ENCODE measurements at regions not wholly inside any gene's neighbourhood (a gene's known extent, or its start where the extent isn't known, plus 50 kb on each side); places are given as distances from the start of the nearest gene placed in this dataset.

DNA sequence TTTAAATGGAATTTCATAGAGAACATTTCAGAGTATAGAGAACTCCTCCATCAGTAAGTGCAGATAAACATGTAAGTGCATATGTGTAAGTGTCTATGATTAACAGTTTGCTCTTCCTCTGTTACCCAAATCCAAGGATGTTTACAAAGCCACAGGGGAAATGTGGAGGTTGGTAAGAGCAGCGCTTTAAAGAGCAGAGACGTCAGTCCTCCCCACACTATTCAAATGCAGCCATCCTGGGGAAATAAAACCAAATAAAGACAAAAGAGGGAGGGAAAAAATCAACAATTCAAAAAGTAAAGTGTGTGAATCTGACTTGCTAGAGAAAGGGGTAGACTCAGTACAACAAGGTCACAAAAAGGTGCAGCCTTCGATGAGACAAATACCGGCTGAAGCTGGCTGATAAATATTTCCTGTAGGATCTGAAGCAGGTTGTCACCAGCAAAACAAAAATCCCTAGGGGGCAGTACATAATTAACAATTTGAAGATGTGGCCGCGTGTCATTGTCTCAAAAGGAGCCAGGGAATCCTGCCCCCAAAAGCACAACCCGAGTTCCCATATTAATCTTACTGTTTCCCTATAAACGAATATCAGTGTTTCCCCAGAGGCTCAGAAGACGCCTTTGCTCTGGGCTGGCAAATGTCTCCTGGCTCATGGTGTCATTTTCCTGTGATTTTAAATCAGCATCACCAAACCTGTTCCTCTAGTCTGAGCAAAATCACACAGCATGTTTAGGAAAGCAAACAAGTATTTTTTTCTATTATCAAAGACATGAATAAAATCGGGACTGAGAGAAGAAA, 216.5 kb downstream of the CDCA7 start:
- TF ChIP-seq, protein P1, sequence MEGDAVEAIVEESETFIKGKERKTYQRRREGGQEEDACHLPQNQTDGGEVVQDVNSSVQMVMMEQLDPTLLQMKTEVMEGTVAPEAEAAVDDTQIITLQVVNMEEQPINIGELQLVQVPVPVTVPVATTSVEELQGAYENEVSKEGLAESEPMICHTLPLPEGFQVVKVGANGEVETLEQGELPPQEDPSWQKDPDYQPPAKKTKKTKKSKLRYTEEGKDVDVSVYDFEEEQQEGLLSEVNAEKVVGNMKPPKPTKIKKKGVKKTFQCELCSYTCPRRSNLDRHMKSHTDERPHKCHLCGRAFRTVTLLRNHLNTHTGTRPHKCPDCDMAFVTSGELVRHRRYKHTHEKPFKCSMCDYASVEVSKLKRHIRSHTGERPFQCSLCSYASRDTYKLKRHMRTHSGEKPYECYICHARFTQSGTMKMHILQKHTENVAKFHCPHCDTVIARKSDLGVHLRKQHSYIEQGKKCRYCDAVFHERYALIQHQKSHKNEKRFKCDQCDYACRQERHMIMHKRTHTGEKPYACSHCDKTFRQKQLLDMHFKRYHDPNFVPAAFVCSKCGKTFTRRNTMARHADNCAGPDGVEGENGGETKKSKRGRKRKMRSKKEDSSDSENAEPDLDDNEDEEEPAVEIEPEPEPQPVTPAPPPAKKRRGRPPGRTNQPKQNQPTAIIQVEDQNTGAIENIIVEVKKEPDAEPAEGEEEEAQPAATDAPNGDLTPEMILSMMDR (IDR thresholded peaks at IDR 0.05), result peak in 2 of 4 experiments; percentile 29 to 31
- no peak for TF ChIP-seq POLR2A (IDR thresholded peaks at IDR 0.05)
